ENCODE measurements at regions not wholly inside any gene's neighbourhood (a gene's known extent, or its start where the extent isn't known, plus 50 kb on each side); places are given as distances from the start of the nearest gene placed in this dataset.

DNA sequence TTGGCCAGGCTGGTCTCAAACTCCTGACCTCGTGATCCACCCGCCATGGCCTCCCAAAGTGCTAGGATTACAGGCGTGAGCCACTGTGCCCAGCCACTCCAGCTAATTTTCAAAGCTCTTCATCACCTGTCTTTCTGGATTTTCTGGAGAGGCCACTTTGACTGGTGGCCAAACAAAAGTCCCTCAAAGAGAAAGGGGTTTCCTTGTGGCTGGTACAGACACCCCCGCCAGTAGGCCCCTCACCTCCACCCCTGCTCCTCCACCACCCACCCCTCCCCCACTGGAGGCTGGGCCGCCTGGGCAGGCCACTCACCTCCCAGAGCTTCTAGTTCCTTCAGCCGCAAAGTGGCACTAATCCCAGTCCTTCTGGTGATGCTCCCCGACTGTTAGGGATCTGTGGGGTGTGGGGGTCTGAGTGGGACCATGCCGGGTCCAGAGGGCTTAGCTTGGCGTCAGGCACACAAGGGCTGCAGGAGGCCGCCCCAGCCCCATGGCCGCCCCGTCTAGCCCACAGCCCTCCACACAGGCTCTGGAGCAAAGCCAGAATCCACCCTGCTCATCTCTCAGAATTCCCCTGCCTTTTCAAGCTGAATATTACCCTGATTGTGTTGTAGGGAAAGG lies 182.0 kb upstream of the IER5L start:
- peaks cover 6% of the 10 kb centered on the region for H3K4me1 ChIP-seq (ENCODE audit: control insufficient read depth, low read length)
- H3K36me3 ChIP-seq (ENCODE audit: control insufficient read depth, low read length), result no peaks in the 10 kb centered on the region

DNA sequence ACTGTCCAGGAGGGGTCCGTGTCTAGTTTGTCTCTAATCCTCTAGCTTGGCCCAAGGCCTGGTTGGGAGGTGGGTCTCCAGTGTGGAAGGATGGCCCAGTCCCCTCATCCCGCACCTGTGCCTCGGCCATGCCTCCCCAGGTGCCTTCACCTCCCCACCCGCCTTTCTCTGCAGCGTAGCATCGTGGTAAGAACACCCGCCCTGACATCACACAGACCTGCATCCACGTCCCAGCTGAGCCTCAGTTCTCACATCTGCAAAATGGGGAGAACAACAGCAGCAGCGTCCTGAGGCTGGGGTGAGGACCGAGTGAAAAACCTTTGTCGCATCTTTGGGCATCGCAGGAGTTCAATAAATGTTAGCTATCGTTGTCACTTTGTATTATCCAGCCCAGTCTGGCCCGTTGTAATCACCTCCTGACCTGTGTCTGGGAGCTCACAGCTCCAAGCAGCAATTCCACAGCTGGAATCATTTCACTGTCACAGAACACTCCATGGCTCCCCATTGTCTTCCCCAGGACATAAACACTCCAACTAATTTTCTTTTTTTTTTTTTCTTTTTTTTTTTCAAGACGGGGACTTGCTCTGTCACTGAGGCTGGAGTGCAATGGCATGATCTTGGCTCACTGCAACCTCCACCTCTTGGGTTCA lies 181.2 kb upstream of the IER5L start:
- Histone ChIP-seq H3K9me3 (ENCODE audit: control insufficient read depth, insufficient read depth, low read length) (no peaks in the 10 kb centered on the region), H4K20me1 (ENCODE audit: control insufficient read depth, insufficient read depth, low read depth, low read length) (no peaks in the 10 kb centered on the region), H3K27ac (ENCODE audit: low read depth, low read length) (no peak overlapping the region), H3K4me2 (ENCODE audit: low read length) (no peak overlapping the region), H3F3A (ENCODE audit: control insufficient read depth, insufficient read depth) (no peaks in the 10 kb centered on the region), H3K27me3 (ENCODE audit: control insufficient read depth, low read length) (no peaks in the 10 kb centered on the region; the same call in 1 of the 2 replicates), H3K9me2 (replicated peaks; ENCODE audit: control insufficient read depth, low read length) (no peaks in the 10 kb centered on the region), H3K4me3 (ENCODE audit: low read length) (no peak overlapping the region), H3K36me3 (ENCODE audit: control insufficient read depth, low read length) (no peaks in the 10 kb centered on the region), H3K4me1 (ENCODE audit: control insufficient read depth, low read length) (peaks cover 6% of the 10 kb centered on the region), H3K79me2 (ENCODE audit: control insufficient read depth, low read length) (no peaks in the 10 kb centered on the region)
- no peak for TF ChIP-seq EZH2phosphoT487 (IDR thresholded peaks at IDR 0.05; ENCODE audit: borderline replicate concordance, low read length)
- TF ChIP-seq, protein P1, sequence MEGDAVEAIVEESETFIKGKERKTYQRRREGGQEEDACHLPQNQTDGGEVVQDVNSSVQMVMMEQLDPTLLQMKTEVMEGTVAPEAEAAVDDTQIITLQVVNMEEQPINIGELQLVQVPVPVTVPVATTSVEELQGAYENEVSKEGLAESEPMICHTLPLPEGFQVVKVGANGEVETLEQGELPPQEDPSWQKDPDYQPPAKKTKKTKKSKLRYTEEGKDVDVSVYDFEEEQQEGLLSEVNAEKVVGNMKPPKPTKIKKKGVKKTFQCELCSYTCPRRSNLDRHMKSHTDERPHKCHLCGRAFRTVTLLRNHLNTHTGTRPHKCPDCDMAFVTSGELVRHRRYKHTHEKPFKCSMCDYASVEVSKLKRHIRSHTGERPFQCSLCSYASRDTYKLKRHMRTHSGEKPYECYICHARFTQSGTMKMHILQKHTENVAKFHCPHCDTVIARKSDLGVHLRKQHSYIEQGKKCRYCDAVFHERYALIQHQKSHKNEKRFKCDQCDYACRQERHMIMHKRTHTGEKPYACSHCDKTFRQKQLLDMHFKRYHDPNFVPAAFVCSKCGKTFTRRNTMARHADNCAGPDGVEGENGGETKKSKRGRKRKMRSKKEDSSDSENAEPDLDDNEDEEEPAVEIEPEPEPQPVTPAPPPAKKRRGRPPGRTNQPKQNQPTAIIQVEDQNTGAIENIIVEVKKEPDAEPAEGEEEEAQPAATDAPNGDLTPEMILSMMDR (IDR thresholded peaks at IDR 0.05; ENCODE audit: low read depth, low read length, poor library complexity, severe bottlenecking), result no peak

More for the DNA sequence above, 182.0 kb upstream of the IER5L start:
- Histone ChIP-seq H3K27ac (ENCODE audit: low read depth, low read length) (no peak overlapping the region), H3K4me2 (ENCODE audit: low read length) (no peak overlapping the region), H3K9me3 (ENCODE audit: control insufficient read depth, insufficient read depth, low read length) (no peaks in the 10 kb centered on the region), H3K27me3 (ENCODE audit: control insufficient read depth, low read length) (no peaks in the 10 kb centered on the region; the same call in 1 of the 2 replicates), H3F3A (ENCODE audit: control insufficient read depth, insufficient read depth) (no peaks in the 10 kb centered on the region), H4K20me1 (ENCODE audit: control insufficient read depth, insufficient read depth, low read depth, low read length) (no peaks in the 10 kb centered on the region), H3K4me3 (ENCODE audit: low read length) (no peak overlapping the region), H3K79me2 (ENCODE audit: control insufficient read depth, low read length) (no peaks in the 10 kb centered on the region), H3K9me2 (replicated peaks; ENCODE audit: control insufficient read depth, low read length) (no peaks in the 10 kb centered on the region)
- TF ChIP-seq EZH2phosphoT487 (IDR thresholded peaks at IDR 0.05; ENCODE audit: borderline replicate concordance, low read length), result no peak
- TF ChIP-seq, protein P1 (IDR thresholded peaks at IDR 0.05; ENCODE audit: low read depth, low read length, poor library complexity, severe bottlenecking), result no peak

DNA sequence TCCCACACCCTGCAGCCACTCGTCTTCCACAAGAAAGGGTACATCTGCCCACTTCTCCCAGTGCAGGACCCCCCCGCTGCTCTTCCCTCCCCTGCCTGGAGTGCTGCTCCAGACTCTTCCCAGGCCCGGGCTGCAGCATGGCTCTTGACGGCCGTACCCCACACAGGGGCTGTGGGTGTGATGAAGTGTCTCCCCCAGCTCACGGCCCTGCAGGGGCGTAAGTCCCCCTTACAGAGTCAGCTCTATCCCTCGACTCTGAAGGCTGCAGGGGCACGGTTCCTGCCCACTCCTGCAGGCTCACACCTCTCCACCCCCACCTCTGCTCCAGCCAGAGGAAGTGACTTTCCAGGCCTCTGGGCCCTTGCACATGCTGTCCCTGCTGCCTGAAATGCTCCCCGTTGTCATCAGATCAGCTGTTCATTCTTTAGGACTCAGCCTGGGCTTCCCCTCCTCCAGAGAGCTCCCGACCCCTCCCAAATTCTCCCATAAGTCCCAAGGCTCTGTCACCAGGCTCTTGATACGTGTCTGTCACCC lies 180.6 kb upstream of the IER5L start:
- H3K4me2 ChIP-seq (ENCODE audit: low read length), result no peak overlapping the region
- H3K27ac ChIP-seq (ENCODE audit: low read depth, low read length), result no peak overlapping the region
- H3K79me2 ChIP-seq (ENCODE audit: control insufficient read depth, low read length), result no peaks in the 10 kb centered on the region
- no peak overlapping the region for H3K4me3 ChIP-seq (ENCODE audit: low read length)
- H3K4me1 ChIP-seq (ENCODE audit: control insufficient read depth, low read length), result peaks cover 6% of the 10 kb centered on the region
- H3F3A ChIP-seq (ENCODE audit: control insufficient read depth, insufficient read depth), result no peaks in the 10 kb centered on the region
- no peaks in the 10 kb centered on the region for H3K9me2 ChIP-seq (replicated peaks; ENCODE audit: control insufficient read depth, low read length)
- no peaks in the 10 kb centered on the region for H3K9me3 ChIP-seq (ENCODE audit: control insufficient read depth, insufficient read depth, low read length)
- no peaks in the 10 kb centered on the region; the same call in 1 of the 2 replicates for H3K27me3 ChIP-seq (ENCODE audit: control insufficient read depth, low read length)
- H3K36me3 ChIP-seq (ENCODE audit: control insufficient read depth, low read length), result no peaks in the 10 kb centered on the region
- H4K20me1 ChIP-seq (ENCODE audit: control insufficient read depth, insufficient read depth, low read depth, low read length), result no peaks in the 10 kb centered on the region
- TF ChIP-seq, protein P1 (IDR thresholded peaks at IDR 0.05; ENCODE audit: low read depth, low read length, poor library complexity, severe bottlenecking), result no peak
- no peak for TF ChIP-seq EZH2phosphoT487 (IDR thresholded peaks at IDR 0.05; ENCODE audit: borderline replicate concordance, low read length)

Data from DOHH2 (cell line).